ENCODE measurements at regions not wholly inside any gene's neighbourhood (a gene's known extent, or its start where the extent isn't known, plus 50 kb on each side); places are given as distances from the start of the nearest gene placed in this dataset.

- TF ChIP-seq POLR2A (IDR thresholded peaks at IDR 0.05; ENCODE audit: low read depth, low read length) (no peak), PAX5 (IDR thresholded peaks at IDR 0.05; ENCODE audit: insufficient read depth, low read length, severe bottlenecking) (no peak), SPI1 (IDR thresholded peaks at IDR 0.05; ENCODE audit: low read depth, low read length) (no peak), POLR2AphosphoS5 (IDR thresholded peaks at IDR 0.05; ENCODE audit: low read depth, low read length) (no peak), TAF1 (IDR thresholded peaks at IDR 0.05; ENCODE audit: low read depth, low read length) (no peak), POU2F2 (IDR thresholded peaks at IDR 0.05; ENCODE audit: low read depth, low read length) (no peak)
These were observed 125.0 kb upstream of the CD93 start for GRCh38 chr20:23211164-23211563.

Data from GM12891 (cell line).